HepG2 (cell line): ENCODE measurements at regions not wholly inside any gene's neighbourhood (a gene's known extent, or its start where the extent isn't known, plus 50 kb on each side); places are given as distances from the start of the nearest gene placed in this dataset.

ENCODE experiments used
- ATAC-seq: fragments of 200-7000 bp; cut with Tn5 transposase; 3 replicates; pipeline ENCODE4 v1.9.1; 2020; ENCODE audit warnings: mild to moderate bottlenecking, moderate library complexity
- BruUV-seq: library from RNA; stranded (reverse); fragments of 400-500 nt; replicated peaks from 2 replicates; lab custom pipeline; 2021; lab: Mats Ljungman, UMichigan
- CTCF ChIA-PET: fragments of 300-600 bp; formaldehyde crosslinking; extraction: SDS; loops from one replicate; lab custom pipeline; 2021; ENCODE audit warnings: low total read pairs, inconsistent platforms, low intra/inter-chr PET ratio; lab: Yijun Ruan, JAX
- POLR2A ChIA-PET: fragments of 350-600 bp; sonication (Branson Sonifier 250); formaldehyde crosslinking; loops from one replicate; lab custom pipeline; 2020; ENCODE audit warnings: antibody characterized with exemption, inconsistent platforms; lab: Yijun Ruan, JAX
- DNase-seq: peaks from one replicate; pipeline ENCODE4 v3.0.0-alpha.2; 2015; ENCODE audit warnings: low spot score
- FAIRE-seq: peaks from 3 replicates; lab custom pipeline; 2011; peaks lifted over from hg19 to GRCh38; lab: Jason Lieb, UNC
- H2AFZ ChIP-seq: one replicate; pipeline ENCODE4 v1.6.1; 2011; ENCODE audit warnings: low read length, inconsistent platforms
- H3K27ac ChIP-seq: fragments of 300-600 bp; 3 replicates; pipeline ENCODE4 v1.8.0; 2011; ENCODE audit warnings: mixed run types, mild to moderate bottlenecking, mixed read lengths, low read length, inconsistent platforms; ENCODE audit not compliant: insufficient read depth; ENCODE audit errors: extremely low read length
- H3K27me3 ChIP-seq, 2 experiments: fragments of 200-600 bp in 1 of 2; 2 replicates in 1 of 2; 3 replicates in 1 of 2; pipeline versions ENCODE4 v1.6.0 to v1.8.0; 2011; ENCODE audit warnings: low read length in 2 of 2, mild to moderate bottlenecking in 2 of 2, moderate library complexity in 2 of 2, inconsistent platforms in 1 of 2; ENCODE audit not compliant: insufficient read depth in 2 of 2, control insufficient read depth in 1 of 2
- H3K36me3 ChIP-seq, 2 experiments: fragments of 200-600 bp in 1 of 2; replicated peaks in 1 of 2; 2 replicates in 1 of 2; 3 replicates in 1 of 2; pipeline versions ENCODE4 v1.5.1 to v1.8.0; 2011; ENCODE audit warnings: low read length in 2 of 2, inconsistent platforms in 1 of 2; ENCODE audit not compliant: insufficient read depth in 2 of 2, control insufficient read depth in 1 of 2
- H3K4me1 ChIP-seq: 2 replicates; pipeline ENCODE4 v1.5.1; 2012; ENCODE audit warnings: low read length, inconsistent platforms; ENCODE audit not compliant: insufficient read depth
- H3K4me2 ChIP-seq: 2 replicates; pipeline ENCODE4 v1.6.0; 2011; ENCODE audit warnings: low read depth, low read length, inconsistent platforms
- H3K4me3 ChIP-seq, 3 experiments: fragments of 200-600 bp in 1 of 3; sonication (generic), shearing (Covaris generic) in 1 of 3; replicated peaks in 1 of 3; 2 replicates each; pipeline ENCODE4 v1.5.1; 2011 to 2016; ENCODE audit warnings: low read length in 3 of 3, inconsistent platforms in 2 of 3, low read depth in 2 of 3, mild to moderate bottlenecking in 2 of 3, control low read depth in 1 of 3, mixed read lengths in 1 of 3; ENCODE audit not compliant: insufficient read depth in 1 of 3
- H3K79me2 ChIP-seq: one replicate; pipeline ENCODE4 v1.6.1; 2011; ENCODE audit warnings: low read length, inconsistent platforms; ENCODE audit not compliant: insufficient read depth
- H3K9ac ChIP-seq: 2 replicates; pipeline ENCODE4 v1.6.0; 2011; ENCODE audit warnings: mild to moderate bottlenecking, low read depth, low read length, inconsistent platforms; ENCODE audit not compliant: insufficient read depth
- H3K9me3 ChIP-seq: 2 replicates; pipeline ENCODE4 v1.5.1; 2012; ENCODE audit warnings: mild to moderate bottlenecking, low read length
- H4K20me1 ChIP-seq: 2 replicates; pipeline ENCODE4 v1.6.0; 2011; ENCODE audit warnings: inconsistent platforms, mild to moderate bottlenecking, low read length, moderate library complexity; ENCODE audit not compliant: insufficient read depth
- ATF3 ChIP-seq: sonication (generic); formaldehyde crosslinking; IDR thresholded peaks from 2 replicates; pipeline ENCODE4 v1.4.0; 2020; ENCODE audit warnings: missing genetic modification reagents
- MTF1 ChIP-seq: sonication (generic); formaldehyde crosslinking; IDR thresholded peaks from 2 replicates; pipeline ENCODE4 v1.5.0; 2020; ENCODE audit warnings: missing genetic modification reagents
- MXD1 ChIP-seq: sonication (generic); formaldehyde crosslinking; IDR thresholded peaks from 2 replicates; pipeline ENCODE4 v1.4.0; 2020; ENCODE audit warnings: mild to moderate bottlenecking, missing genetic modification reagents
- NONO ChIP-seq, 2 experiments: fragments of 450-650 bp in 1 of 2; sonication (generic) in 1 of 2; formaldehyde crosslinking in 1 of 2; IDR thresholded peaks in 1 of 2; conservative IDR thresholded peaks in 1 of 2; 2 replicates each; pipeline versions ENCODE4 v1.6.1 to v1.8.0; 2017 to 2022; ENCODE audit warnings: mild to moderate bottlenecking in 1 of 2, missing genetic modification reagents in 1 of 2, moderate library complexity in 1 of 2
- SIN3A ChIP-seq: IDR thresholded peaks from 2 replicates; pipeline ENCODE4 v1.6.1; 2011; ENCODE audit warnings: low read depth, mild to moderate bottlenecking, control low read depth, low read length, borderline replicate concordance
- SNRNP70 ChIP-seq: fragments of 200-400 bp; formaldehyde crosslinking; IDR thresholded peaks from 2 replicates; pipeline ENCODE4 v1.6.1; 2017; ENCODE audit warnings: mild to moderate bottlenecking, low read depth, low read length, moderate library complexity
- TGIF2 ChIP-seq: IDR thresholded peaks from 2 replicates; pipeline ENCODE4 v1.6.1; 2016; ENCODE audit warnings: control low read depth, missing compliant biosample characterization
- ZBTB10 ChIP-seq: sonication (generic); formaldehyde crosslinking; IDR thresholded peaks from 2 replicates; pipeline ENCODE4 v1.4.0; 2020; ENCODE audit warnings: missing genetic modification reagents, borderline replicate concordance
- ZNF451 ChIP-seq: sonication (generic); formaldehyde crosslinking; IDR thresholded peaks from 2 replicates; pipeline ENCODE4 v1.5.0; 2020; ENCODE audit warnings: mild to moderate bottlenecking, missing genetic modification reagents
- WGBS: methylation state at CpG from one replicate; pipeline ENCODE4 v1.1.6; 2017; ENCODE audit warnings: low lambda C conversion rate; 5-methylcytosine and 5-hydroxymethylcytosine counted together
- in situ Hi-C: cut with HindIII; loops from 2 replicates; pipeline ENCODE4 v1.10.0; 2017; ENCODE audit warnings: low pct_unique_long_range_greater_than_20kb; ENCODE audit not compliant: extremely low pct_ligation_motif_present
- intact Hi-C: fragments of 100-400 bp; cut with micrococcal nuclease; formaldehyde crosslinking; loops from one replicate; pipeline ENCODE4 v1.10.0; 2022; ENCODE audit not compliant: unreplicated experiment
- TF ChIP-seq, protein P1 (sequence below): sonication (generic); formaldehyde crosslinking; conservative IDR thresholded peaks from 2 replicates; pipeline ENCODE4 v1.4.0; 2020; ENCODE audit warnings: missing genetic modification reagents
- TF ChIP-seq, protein P2 (sequence below): sonication (generic); formaldehyde crosslinking; IDR thresholded peaks from 2 replicates; pipeline ENCODE4 v1.5.1; 2020; ENCODE audit warnings: mild to moderate bottlenecking, moderate library complexity, missing genetic modification reagents

DNA sequence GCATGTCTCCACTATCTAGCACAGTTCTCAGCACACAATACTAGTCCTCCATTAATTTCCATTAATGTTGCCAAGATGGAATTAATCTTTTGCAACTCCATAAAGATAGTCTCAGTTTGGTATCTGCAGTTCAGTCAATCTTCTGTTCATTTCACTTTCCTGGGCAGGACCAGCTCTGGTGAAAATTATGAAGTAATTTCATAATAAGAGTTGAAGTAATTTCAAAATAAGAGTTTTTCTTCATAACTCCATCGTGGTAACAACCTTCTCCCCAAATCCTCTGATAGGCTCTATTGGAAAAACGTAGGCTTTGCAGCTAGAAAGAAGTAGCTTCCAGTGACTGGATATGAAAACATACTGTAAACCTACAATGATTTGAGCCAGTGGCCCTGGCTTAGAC, 618.2 kb downstream of the TYW1 start:
- Histone ChIP-seq H3K27me3 (peaks cover 0 to 8% of the 10 kb centered on the region in 2 experiments; a peak in 4 of 5 replicates), H2AFZ (no peak overlapping the region), H3K4me3 (no peak overlapping the region), H3K9me3 (no peaks in the 10 kb centered on the region), H3K4me1 (no peaks in the 10 kb centered on the region), H3K79me2 (no peaks in the 10 kb centered on the region), H3K36me3 (no peaks in the 10 kb centered on the region), H3K4me2 (no peak overlapping the region), H4K20me1 (no peaks in the 10 kb centered on the region), H3K9ac (no peak overlapping the region), H3K27ac (no peak overlapping the region)
- BruUV-seq = no TSS peak
- ChIA-PET POLR2A (no interaction called here), CTCF (no interaction called here)
- in situ Hi-C loops = no loop called here
- ATAC-seq = no peak
- no peak for DNase-seq
- FAIRE-seq = no peak
- WGBS = 14% methylated on average over 2 of the region's 2 CpGs
- intact Hi-C loops = no loop called here
- TF ChIP-seq SNRNP70 (no peak), TGIF2 (CRISPR knock-in tag) (no peak)

DNA sequence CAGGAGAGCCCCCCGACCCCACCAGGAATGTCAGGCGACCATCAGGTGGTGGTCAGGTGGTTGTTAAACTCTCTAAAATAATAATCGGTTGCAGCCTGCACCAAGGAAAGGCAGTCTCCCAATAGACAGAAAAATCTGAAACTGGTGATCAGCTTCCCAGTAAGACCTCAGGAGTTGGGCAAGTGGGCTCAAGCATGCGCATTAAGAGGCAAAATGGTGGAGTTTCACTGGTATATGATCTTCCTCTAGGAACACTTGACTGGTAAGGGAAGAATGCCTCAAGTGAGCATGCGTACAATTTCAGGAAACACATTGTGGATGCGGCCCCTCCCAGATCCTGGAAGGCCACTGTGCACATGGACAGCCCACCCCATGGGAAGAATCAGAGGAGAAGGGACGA, 619.9 kb downstream of the TYW1 start:
- H3K36me3 ChIP-seq = no peaks in the 10 kb centered on the region
- TF ChIP-seq MTF1 (CRISPR knock-in tag) = no peak
- TF ChIP-seq ZBTB10 (CRISPR knock-in tag) = no peak
- no peak for TF ChIP-seq SIN3A
- TF ChIP-seq MXD1 = no peak
- TF ChIP-seq ZNF451 (CRISPR knock-in tag) = no peak
- TF ChIP-seq, protein P1, sequence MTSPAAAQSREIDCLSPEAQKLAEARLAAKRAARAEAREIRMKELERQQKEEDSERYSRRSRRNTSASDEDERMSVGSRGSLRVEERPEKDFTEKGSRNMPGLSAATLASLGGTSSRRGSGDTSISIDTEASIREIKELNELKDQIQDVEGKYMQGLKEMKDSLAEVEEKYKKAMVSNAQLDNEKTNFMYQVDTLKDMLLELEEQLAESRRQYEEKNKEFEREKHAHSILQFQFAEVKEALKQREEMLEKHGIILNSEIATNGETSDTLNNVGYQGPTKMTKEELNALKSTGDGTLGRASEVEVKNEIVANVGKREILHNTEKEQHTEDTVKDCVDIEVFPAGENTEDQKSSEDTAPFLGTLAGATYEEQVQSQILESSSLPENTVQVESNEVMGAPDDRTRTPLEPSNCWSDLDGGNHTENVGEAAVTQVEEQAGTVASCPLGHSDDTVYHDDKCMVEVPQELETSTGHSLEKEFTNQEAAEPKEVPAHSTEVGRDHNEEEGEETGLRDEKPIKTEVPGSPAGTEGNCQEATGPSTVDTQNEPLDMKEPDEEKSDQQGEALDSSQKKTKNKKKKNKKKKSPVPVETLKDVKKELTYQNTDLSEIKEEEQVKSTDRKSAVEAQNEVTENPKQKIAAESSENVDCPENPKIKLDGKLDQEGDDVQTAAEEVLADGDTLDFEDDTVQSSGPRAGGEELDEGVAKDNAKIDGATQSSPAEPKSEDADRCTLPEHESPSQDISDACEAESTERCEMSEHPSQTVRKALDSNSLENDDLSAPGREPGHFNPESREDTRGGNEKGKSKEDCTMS = no peak
- no peak for TF ChIP-seq ATF3 (CRISPR knock-in tag)
- TF ChIP-seq, protein P2, sequence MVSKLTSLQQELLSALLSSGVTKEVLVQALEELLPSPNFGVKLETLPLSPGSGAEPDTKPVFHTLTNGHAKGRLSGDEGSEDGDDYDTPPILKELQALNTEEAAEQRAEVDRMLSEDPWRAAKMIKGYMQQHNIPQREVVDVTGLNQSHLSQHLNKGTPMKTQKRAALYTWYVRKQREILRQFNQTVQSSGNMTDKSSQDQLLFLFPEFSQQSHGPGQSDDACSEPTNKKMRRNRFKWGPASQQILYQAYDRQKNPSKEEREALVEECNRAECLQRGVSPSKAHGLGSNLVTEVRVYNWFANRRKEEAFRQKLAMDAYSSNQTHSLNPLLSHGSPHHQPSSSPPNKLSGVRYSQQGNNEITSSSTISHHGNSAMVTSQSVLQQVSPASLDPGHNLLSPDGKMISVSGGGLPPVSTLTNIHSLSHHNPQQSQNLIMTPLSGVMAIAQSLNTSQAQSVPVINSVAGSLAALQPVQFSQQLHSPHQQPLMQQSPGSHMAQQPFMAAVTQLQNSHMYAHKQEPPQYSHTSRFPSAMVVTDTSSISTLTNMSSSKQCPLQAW = no peak
- TF ChIP-seq NONO (IDR thresholded peaks at IDR 0.05) = no peak
- TF ChIP-seq NONO (CRISPR knock-in tag; conservative IDR thresholded peaks at IDR 0.05) = no peak

More for the DNA sequence above, 619.9 kb downstream of the TYW1 start:
- ChIA-PET CTCF (no interaction called here), POLR2A (no interaction called here)
- intact Hi-C loops = no loop called here
- no peaks in the 10 kb centered on the region for H3K4me1 ChIP-seq
- H2AFZ ChIP-seq = no peak overlapping the region
- H3K4me3 ChIP-seq = no peak overlapping the region
- no peaks in the 10 kb centered on the region for H3K9me3 ChIP-seq
- FAIRE-seq = no peak
- in situ Hi-C loops = no loop called here
- no peak overlapping the region for H3K27ac ChIP-seq
- no peak overlapping the region for H3K9ac ChIP-seq
- WGBS = 29% methylated on average over 7 of the region's 7 CpGs
- H3K79me2 ChIP-seq = no peaks in the 10 kb centered on the region
- no peak overlapping the region for H3K4me2 ChIP-seq
- no peak for ATAC-seq
- peaks cover 0 to 8% of the 10 kb centered on the region in 2 experiments; a peak in 3 of 5 replicates for H3K27me3 ChIP-seq
- no peaks in the 10 kb centered on the region for H4K20me1 ChIP-seq
- no peak for DNase-seq
- no TSS peak for BruUV-seq
